HL-60 (cell line): ENCODE measurements at regions not wholly inside any gene's neighbourhood (a gene's known extent, or its start where the extent isn't known, plus 50 kb on each side); places are given as distances from the start of the nearest gene placed in this dataset.

Experiments
- GABPA ChIP-seq: IDR thresholded peaks from 2 replicates; pipeline ENCODE4 v1.6.1; 2012; ENCODE audit warnings: low read depth
- POLR2AphosphoS5 ChIP-seq: IDR thresholded peaks from 2 replicates; pipeline ENCODE4 v1.6.1; 2012; ENCODE audit warnings: low read depth
- TF ChIP-seq, protein P1 (sequence below): IDR thresholded peaks from one replicate; pipeline ENCODE4 v1.5.1; 2011; ENCODE audit warnings: low read length, control low read depth, inconsistent platforms; ENCODE audit not compliant: insufficient read depth
- TF ChIP-seq, protein P2 (sequence below): IDR thresholded peaks from 2 replicates; pipeline ENCODE4 v1.6.1; 2012; ENCODE audit warnings: low read depth; ENCODE audit not compliant: insufficient replicate concordance

DNA sequence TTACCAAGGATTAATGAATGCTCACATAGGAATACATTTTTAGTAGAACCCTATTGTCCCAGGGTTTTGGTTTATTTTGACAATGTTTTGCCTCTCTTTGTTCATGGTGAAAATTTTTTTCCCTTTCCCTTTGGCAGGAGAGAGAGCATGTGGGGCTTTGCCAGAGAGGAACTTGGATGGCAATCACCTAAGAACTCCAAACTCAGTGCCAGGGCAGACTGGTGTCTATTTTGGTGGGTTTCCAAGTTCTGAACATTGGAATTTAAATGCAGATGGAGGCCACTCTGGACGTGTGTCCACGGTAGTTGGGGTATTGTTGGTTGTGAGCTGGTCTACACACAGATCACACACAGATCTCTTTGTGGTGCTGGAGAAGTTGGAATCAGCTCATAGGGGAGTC lies 2091.1 kb upstream of the PIK3C3 start:
- TF ChIP-seq, protein P1, sequence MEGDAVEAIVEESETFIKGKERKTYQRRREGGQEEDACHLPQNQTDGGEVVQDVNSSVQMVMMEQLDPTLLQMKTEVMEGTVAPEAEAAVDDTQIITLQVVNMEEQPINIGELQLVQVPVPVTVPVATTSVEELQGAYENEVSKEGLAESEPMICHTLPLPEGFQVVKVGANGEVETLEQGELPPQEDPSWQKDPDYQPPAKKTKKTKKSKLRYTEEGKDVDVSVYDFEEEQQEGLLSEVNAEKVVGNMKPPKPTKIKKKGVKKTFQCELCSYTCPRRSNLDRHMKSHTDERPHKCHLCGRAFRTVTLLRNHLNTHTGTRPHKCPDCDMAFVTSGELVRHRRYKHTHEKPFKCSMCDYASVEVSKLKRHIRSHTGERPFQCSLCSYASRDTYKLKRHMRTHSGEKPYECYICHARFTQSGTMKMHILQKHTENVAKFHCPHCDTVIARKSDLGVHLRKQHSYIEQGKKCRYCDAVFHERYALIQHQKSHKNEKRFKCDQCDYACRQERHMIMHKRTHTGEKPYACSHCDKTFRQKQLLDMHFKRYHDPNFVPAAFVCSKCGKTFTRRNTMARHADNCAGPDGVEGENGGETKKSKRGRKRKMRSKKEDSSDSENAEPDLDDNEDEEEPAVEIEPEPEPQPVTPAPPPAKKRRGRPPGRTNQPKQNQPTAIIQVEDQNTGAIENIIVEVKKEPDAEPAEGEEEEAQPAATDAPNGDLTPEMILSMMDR: no peak
- TF ChIP-seq, protein P2, sequence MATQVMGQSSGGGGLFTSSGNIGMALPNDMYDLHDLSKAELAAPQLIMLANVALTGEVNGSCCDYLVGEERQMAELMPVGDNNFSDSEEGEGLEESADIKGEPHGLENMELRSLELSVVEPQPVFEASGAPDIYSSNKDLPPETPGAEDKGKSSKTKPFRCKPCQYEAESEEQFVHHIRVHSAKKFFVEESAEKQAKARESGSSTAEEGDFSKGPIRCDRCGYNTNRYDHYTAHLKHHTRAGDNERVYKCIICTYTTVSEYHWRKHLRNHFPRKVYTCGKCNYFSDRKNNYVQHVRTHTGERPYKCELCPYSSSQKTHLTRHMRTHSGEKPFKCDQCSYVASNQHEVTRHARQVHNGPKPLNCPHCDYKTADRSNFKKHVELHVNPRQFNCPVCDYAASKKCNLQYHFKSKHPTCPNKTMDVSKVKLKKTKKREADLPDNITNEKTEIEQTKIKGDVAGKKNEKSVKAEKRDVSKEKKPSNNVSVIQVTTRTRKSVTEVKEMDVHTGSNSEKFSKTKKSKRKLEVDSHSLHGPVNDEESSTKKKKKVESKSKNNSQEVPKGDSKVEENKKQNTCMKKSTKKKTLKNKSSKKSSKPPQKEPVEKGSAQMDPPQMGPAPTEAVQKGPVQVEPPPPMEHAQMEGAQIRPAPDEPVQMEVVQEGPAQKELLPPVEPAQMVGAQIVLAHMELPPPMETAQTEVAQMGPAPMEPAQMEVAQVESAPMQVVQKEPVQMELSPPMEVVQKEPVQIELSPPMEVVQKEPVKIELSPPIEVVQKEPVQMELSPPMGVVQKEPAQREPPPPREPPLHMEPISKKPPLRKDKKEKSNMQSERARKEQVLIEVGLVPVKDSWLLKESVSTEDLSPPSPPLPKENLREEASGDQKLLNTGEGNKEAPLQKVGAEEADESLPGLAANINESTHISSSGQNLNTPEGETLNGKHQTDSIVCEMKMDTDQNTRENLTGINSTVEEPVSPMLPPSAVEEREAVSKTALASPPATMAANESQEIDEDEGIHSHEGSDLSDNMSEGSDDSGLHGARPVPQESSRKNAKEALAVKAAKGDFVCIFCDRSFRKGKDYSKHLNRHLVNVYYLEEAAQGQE: no peak
- TF ChIP-seq POLR2AphosphoS5 (no peak), GABPA (no peak)
